RPMI8226 (cell line): ENCODE measurements at regions not wholly inside any gene's neighbourhood (a gene's known extent, or its start where the extent isn't known, plus 50 kb on each side); places are given as distances from the start of the nearest gene placed in this dataset.

Source experiments
- DNase-seq: peaks from one replicate; pipeline ENCODE4 v3.0.0-alpha.2; 2015

DNA sequence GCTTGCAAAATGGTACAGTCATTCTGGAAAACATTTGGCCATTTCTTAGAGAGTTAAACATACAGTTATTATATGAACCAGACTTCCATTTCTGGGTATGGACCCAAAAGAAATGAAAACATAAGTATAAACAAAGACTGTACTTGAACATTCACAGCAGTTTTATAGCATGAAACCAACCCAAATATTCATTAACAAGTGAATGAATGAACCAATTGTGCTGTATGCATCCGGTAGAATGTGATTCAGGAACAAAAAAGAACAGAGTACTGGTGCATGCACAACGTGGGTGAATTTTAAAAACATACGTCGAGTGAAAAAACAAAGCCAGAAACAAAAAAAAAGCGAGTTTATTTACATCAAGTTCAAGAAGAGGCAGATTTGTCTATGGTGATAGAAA, 1085.8 kb upstream of the AUTS2 start:
- DNase-seq: no peak

DNA sequence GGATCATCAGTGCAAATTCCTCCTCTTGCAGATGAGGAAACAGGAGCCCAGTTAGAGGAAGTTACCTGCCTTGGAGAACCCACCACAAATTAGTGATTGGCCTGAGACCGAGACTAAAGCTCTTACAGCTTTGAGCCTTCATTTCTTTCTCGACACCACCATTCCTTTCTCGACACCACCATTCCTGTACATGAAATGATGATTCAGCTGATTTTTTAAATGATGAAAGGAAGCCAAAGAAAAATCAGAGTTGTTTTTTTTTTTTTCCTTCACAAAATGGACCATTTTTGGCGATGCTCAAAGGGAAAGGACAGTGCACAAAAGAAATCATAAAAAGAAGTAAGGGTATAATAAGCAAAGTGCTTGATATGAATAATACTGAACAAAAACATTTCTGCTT, 1080.2 kb upstream of the AUTS2 start:
- DNase-seq: no peak

- no peak for DNase-seq
Measured at GRCh38 chr7:68524126-68524525, 1074.1 kb upstream of the AUTS2 start.

DNA sequence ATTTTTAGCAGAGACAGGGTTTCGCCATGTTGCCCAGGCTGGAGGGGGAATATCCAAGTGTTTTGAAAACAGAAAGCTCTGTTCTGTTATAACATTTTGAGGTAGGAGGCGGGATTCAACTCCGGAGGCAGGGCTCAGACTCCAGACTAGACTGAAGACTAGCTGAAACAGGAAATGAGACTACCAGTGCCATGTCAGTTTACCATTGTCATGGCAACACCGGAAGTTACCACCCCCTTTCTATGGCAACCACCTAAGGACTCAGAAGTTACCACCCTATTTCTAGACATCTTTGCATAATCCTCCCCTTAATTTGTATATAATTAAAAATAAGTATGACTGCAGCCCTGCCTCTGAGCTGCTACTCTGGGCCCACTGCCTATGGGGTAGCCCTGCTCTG, 1069.1 kb upstream of the AUTS2 start:
- DNase-seq: peak; percentile 93

- DNase-seq: no peak
Measured at GRCh38 chr7:68535266-68535665, 1063.0 kb upstream of the AUTS2 start.

- peak; percentile 20 for DNase-seq
Measured at GRCh38 chr7:68537051-68537773, 1061.1 kb upstream of the AUTS2 start.

DNA sequence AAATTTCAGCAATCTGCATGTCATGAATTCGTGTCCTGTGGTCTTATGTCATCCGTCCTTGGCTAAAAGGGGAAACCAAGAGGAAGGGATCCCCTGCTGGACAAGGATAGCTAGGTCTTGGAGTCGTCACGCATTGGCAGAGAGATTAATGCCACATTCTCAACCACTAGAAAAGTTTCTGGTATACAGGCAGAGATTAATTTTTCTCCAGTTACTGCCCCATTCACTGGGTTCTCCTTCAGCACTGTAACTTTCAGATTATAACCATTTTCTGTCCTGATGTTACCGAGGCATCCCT, 1060.6 kb upstream of the AUTS2 start:
- no peak for DNase-seq

DNA sequence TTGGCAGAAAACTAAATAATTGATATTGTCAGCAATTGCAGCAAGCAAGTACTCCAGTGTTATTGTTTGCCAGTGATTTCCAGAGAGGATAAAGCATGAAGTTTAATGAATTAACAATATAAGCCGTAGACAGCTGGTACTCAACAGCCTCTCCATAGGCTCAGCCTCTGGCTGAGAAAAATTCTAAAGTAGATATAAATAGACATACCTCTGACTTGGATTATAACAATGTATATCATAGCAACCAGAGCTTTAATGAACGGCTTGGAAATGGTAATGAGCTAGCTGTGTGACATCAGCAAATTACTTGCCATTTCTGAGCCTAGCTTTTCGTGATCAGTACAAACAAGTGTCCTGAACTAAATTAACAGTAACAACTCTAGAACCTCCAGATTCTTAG, 1055.4 kb upstream of the AUTS2 start:
- DNase-seq: no peak

- DNase-seq: no peak
Measured at GRCh38 chr7:68544851-68545250, 1053.4 kb upstream of the AUTS2 start.

- DNase-seq: no peak
Measured at GRCh38 chr7:68547181-68547580, 1051.1 kb upstream of the AUTS2 start.

DNA sequence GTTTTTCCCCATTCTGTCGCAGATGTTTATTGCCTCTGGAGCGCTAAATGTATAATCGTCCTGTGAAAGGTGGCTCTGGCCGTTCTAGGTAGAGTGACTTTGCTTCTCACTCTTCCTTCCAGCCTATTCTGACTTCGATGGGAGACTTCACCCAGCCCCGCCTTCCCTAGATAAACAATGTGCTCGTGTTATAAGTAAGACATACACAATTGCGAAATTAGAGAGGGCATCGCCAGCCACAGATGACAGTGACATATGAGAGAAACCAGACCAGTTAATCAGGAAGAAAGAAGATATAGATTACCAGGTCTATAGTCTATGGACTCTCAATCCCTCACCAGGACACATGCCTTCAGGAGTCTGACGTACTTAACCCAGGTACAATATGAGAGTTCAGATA, 1050.5 kb upstream of the AUTS2 start:
- DNase-seq: no peak

DNA sequence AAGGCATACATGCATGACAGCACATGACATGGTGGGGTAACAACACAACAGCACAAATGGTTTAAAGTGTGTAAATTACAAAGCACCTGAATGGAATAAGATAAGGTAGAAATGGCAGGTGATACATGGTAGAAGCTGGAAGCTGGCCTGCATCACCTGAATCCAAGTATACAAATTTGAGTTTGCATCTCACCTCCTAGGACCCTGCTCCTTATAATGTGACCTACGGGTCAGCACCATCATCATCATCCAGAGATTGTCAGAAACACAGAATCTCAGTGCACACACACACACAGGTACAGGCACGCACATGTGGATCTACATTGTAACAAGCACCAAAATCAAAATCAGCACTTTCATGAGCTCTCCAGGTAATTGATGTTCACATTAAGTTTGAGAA, 1048.2 kb upstream of the AUTS2 start:
- no peak for DNase-seq

- no peak for DNase-seq
Measured at GRCh38 chr7:68550635-68551034, 1047.6 kb upstream of the AUTS2 start.

DNA sequence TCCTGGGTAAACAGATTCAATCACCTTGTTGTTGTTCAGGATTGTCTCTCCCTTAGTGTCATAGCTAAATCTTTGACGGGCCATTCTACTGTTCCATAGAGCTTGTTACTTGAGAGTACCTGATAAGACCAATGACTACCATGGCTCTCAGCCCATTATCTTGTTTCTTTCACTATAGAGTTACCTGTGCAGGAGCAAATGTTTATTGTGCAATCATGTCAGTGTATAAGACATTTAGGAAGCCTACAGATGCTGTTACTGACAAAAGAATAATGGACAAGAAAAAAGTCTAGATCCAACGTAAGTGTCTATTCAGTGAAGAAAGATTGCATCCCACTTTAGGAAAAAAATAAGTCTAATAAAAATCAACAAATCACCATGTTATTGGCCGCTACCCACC, 1041.7 kb upstream of the AUTS2 start:
- no peak for DNase-seq

GRCh38 chr7:68559518-68559917, 1038.8 kb upstream of the AUTS2 start:
- no peak for DNase-seq

- no peak for DNase-seq
Measured at GRCh38 chr7:68562323-68562899, 1035.9 kb upstream of the AUTS2 start.

- no peak for DNase-seq
Measured at GRCh38 chr7:68564306-68565135, 1033.8 kb upstream of the AUTS2 start.

- no peak for DNase-seq
Measured at GRCh38 chr7:68571286-68571685, 1027.0 kb upstream of the AUTS2 start.

DNA sequence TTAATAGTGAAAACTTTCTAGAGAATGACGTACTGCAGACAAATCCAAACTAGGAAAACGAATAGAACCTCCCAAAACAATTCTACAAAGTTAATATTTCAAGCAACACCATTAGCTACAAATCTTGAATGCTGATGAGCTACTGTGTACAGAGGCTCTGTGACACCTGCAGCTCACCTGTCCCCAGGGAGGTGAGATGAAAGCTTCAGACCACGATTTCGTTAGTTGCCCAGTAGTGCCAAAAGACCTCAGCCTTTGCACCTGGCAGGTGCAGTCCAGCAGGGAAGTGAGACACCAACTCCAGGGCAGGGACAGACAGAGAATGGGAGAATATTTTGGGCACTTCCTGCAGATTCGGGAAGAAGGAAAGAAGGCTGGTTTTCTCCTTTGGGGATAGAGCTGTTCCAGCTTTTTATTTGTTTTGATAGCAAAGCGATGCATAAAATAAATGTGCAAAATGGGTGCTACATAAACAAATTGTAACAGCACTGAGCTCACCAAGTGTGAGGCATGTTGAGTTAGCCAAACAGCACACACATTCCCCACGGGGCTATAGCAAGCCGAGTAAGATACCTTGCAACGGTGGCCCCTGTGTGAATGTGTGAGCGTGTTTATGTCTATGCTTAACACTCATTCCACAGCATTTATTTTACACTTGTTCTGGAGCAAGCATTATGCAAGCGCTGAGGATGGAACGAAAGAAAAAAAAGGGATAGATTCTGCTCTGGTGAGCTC, 1024.8 kb upstream of the AUTS2 start:
- DNase-seq: peak; percentile 92

DNA sequence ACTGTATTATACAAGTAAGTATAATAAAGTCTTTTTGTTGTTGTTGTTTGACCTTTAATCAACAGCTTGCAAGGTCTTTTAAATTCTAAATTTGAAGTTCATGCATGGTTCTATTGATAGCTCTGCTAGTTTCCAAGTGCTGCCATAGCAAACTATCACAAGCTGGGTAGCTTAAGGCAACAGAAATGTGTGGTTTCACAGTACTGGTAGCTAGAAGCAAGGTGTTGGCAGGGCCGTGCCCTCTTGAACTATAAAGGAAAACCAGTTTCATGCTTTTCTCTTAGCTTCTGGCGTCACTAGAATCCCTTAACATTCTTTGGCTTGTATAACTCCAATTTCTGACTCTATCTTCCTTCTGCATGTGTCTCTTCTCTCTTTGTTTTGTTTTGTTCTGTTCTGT, 1021.9 kb upstream of the AUTS2 start:
- DNase-seq: peak; percentile 86

- no peak for DNase-seq
Measured at GRCh38 chr7:68581417-68581816, 1016.9 kb upstream of the AUTS2 start.

DNA sequence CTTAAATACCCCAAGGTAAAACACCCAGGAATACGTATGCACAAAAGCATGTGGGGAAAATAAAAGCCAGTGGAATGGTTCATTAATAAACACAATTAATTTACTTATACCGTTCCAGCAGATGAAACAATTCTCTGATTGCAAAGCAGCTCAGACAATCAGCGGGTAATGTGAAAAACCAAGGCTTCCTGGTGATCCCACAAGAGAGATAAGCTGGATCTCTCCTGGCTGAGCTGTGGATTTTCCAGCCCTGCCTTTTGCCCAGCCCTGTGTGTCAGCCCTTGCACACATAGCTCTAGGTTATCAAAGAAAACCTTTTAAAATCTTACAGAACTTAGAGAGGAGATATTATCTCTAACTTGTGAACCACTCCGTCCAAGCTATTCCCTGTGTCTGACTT, 1010.7 kb upstream of the AUTS2 start:
- no peak for DNase-seq

DNA sequence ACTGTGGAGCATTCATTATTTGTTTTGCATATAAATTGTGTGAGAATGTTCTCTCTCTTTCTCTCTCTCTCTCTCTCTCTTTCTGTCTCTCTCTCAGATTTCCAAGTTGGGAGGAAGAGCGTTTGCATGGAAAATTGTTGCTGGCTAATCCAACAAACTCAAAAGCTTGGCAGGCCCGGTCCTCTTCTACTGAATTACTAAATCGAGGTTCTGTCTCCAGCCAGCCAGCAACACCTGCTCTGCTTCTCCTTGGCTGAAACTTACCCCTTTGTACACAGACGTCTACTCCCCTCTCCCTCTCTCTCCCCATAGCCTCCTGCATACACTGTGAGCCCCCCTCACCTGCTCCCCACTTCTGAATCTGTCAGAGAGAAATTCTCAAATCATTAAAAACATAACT, 996.4 kb upstream of the AUTS2 start:
- DNase-seq: no peak

GRCh38 chr7:68604541-68604940, 993.7 kb upstream of the AUTS2 start:
- peak; percentile 67 for DNase-seq
